Stomach (tissue), 4 donors: ENCODE measurements at regions not wholly inside any gene's neighbourhood (a gene's known extent, or its start where the extent isn't known, plus 50 kb on each side); places are given as distances from the start of the nearest gene placed in this dataset.

Experiments
- CTCF ChIP-seq, 7 experiments: fragments of 450-650 bp in 4 of 7; fragments of 200-600 bp in 3 of 7; sonication (generic) in 3 of 7; IDR thresholded peaks; one replicate each; pipeline ENCODE4 v1.5.1; 2016 to 2019; ENCODE audit warnings: antibody characterized with exemption in 7 of 7, control low read depth in 2 of 7, mild to moderate bottlenecking in 1 of 7
- POLR2AphosphoS5 ChIP-seq, 3 donors: sonication (generic); formaldehyde crosslinking; IDR thresholded peaks; one replicate each; pipeline ENCODE4 v1.6.1; 2016; ENCODE audit warnings: antibody characterized with exemption in 3 of 3

GRCh38 chr3:63130625-63131024 is 147.5 kb upstream of the SYNPR start:
- TF ChIP-seq POLR2AphosphoS5 (IDR thresholded peaks at IDR 0.05): no peak
- no peak for TF ChIP-seq CTCF (IDR thresholded peaks at IDR 0.05)
